GM12865 (cell line): ENCODE measurements at regions not wholly inside any gene's neighbourhood (a gene's known extent, or its start where the extent isn't known, plus 50 kb on each side); places are given as distances from the start of the nearest gene placed in this dataset.
"Not testable (repeated sequence)": the region's sequence is repeated elsewhere in the genome, so short reads cannot be mapped to it uniquely, and the experiment has no call there.

Experiments used
- DNase-seq: peaks from one replicate; pipeline ENCODE4 v3.0.0; 2010; ENCODE audit warnings: low read depth
- H3K4me3 ChIP-seq: 2 replicates; pipeline ENCODE4 v1.5.1; 2011; ENCODE audit warnings: mild to moderate bottlenecking, low read depth, low read length, control low read depth
- TF ChIP-seq, protein P1 (sequence below): IDR thresholded peaks from 2 replicates; pipeline ENCODE4 v1.5.1; 2011; ENCODE audit warnings: low read length, control low read depth, low read depth, inconsistent platforms; ENCODE audit not compliant: insufficient read depth; ENCODE audit errors: missing control alignments

DNA sequence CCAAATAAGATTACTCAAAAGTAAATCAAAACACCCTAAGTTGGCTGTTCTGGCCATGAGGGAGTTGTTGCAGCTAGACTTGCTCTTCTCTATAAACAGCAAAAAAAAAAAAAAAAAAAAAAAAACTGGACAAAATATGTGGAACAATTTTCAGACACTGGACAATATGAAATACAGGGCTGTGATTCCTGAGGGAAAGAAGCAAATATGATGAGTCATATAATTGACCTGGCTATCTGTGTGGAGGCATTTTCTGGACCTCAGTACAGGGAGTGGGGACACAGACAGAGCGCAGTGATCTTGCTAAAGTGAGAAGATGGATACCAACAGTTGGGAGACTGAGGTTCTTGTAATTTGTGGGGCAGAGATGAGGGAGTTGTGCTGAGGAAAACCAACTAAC, 192.0 kb upstream of the HAND2 start:
- no peak overlapping the region for H3K4me3 ChIP-seq
- TF ChIP-seq, protein P1, sequence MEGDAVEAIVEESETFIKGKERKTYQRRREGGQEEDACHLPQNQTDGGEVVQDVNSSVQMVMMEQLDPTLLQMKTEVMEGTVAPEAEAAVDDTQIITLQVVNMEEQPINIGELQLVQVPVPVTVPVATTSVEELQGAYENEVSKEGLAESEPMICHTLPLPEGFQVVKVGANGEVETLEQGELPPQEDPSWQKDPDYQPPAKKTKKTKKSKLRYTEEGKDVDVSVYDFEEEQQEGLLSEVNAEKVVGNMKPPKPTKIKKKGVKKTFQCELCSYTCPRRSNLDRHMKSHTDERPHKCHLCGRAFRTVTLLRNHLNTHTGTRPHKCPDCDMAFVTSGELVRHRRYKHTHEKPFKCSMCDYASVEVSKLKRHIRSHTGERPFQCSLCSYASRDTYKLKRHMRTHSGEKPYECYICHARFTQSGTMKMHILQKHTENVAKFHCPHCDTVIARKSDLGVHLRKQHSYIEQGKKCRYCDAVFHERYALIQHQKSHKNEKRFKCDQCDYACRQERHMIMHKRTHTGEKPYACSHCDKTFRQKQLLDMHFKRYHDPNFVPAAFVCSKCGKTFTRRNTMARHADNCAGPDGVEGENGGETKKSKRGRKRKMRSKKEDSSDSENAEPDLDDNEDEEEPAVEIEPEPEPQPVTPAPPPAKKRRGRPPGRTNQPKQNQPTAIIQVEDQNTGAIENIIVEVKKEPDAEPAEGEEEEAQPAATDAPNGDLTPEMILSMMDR: no peak
- DNase-seq: no peak

DNA sequence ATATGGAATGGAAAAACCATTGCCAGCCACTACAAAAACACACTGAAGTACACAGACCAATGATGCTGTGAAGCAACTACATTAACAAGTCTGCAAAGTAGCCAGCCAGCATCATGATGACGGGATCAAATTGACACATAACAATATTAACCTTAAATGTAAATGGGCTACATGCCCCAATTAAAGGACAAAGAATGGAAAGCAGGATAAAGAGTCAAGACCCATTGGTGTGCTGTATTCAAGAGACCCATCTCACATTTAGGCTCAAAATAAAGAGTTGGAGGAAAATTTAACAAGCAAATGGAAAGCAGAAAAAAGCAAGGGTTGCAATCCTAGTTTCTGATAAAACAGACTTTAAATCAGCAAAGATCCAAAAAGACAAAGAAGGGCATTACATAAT, 188.5 kb upstream of the HAND2 start:
- not testable (repeated sequence) for DNase-seq, H3K4me3 ChIP-seq

DNA sequence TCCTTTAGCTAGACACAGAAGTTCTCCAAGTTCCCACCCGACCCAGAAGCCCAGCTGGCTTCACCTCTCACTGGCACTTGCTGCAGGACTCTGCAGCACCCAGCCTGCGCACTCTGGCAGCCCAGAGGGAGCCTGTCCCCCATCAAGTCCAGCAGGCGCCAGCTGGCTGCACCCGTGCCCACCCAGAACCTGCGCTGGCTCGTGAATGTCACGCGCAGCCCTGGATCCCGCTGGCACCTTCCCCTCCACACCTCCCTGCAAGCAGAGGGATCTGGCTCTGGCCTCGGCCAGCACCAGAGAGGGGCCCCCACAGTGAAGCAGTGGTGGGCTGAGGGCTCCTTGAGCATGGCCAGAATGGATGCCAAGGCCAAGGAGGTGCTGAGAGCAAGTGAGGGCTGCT, 187.6 kb upstream of the HAND2 start:
- TF ChIP-seq, protein P1: no peak
- H3K4me3 ChIP-seq: no peak overlapping the region
- no peak for DNase-seq

DNA sequence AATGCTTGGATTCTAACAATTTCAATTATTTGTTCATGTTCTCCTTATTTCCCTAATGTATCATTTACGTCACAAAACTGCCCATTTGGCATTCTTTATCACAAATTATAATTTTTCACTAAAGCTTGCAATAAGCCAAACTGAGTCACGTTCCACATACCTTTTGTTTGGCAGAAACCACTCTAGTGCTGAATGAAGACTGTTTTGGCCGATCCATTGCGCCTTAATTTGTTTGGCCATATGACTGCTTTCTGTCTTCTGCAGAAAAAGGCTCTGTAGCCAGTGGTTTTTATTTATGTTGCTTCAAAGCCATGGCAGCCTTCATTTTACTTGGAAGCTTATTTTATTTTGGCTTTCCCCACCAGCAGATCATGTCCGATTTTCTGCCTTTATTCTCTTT, 184.4 kb upstream of the HAND2 start:
- H3K4me3 ChIP-seq: no peak overlapping the region
- DNase-seq: no peak
- TF ChIP-seq, protein P1: no peak

DNA sequence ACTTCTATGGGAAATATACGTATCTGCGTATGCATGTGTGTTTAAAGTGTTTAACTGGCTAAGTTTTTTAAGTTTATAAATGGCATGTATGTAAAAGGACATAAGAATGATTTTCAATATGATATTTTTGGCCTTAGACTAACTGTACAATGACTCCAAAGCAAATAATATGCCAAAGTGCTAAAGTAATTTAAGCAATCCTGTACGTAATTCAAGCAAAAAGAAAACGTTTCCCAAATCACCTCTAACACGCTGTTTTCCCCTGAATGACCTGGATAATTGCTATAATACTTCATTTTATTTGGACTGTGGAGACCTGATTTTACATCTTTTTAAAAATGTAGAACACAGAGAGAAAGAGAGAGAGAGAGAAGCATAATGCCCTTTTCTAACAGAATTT, 183.0 kb upstream of the HAND2 start:
- DNase-seq: no peak
- TF ChIP-seq, protein P1: no peak
- no peak overlapping the region for H3K4me3 ChIP-seq

DNA sequence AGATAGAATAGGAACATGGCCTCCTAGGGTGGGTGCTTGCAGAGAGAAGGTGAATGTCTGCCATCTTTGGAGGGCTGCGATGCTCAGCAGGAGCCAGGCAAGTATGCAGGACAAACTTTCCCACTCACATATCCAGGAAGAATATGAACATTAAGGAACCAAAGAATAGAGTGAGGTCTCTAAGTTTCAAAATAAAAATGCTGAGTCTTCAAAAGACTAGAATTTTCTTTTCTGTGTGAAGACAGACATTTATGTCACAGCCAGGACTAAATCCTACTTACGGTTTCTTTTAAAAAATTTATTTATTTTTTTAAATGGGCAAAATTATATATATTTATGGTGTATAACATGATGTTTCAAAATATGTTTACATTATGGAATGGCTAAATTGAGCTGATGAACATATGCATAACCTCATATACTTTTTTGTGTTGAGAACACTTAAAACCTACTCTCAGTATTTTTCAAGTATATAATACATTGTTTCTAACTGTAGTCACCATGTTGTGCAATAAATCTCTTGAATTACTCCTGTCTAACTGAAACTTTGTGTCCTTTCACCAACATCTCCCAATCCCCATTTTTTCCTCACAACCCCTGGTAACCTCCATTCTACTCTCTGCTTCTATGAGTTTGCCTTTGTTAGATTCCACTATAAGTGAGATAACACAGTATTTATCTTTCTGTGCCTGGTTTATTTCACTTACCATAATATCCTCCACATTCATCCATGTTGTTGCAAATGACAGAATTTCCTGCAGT, 177.8 kb upstream of the HAND2 start:
- no peak overlapping the region for H3K4me3 ChIP-seq
- TF ChIP-seq, protein P1: no peak
- no peak for DNase-seq

DNA sequence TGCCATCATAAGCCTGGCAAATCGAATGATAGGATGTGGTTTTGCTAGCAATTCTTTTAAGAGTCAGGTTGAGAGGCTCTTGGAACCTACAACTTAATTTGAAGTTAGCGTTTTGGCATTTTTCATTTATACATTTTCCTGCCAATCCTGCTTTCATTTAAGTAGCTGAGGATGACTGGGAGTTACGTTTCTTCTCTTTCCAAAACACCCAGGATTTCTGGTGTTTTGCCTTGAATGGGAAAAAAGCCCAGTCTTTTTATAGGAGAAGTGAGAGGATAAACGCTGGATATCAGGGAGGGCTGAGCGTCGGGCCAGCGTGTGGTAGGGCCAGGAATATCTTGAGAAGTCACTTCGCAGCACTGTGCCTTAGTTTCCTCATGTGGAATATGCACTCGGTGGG, 174.2 kb upstream of the HAND2 start:
- TF ChIP-seq, protein P1: no peak
- DNase-seq: no peak
- no peak overlapping the region for H3K4me3 ChIP-seq
